GM19463 (cell line): ENCODE measurements at regions not wholly inside any gene's neighbourhood (a gene's known extent, or its start where the extent isn't known, plus 50 kb on each side); places are given as distances from the start of the nearest gene placed in this dataset.
A peak's percentile ranks its signal among the peaks of the same experiment; 100 is the strongest.

ENCODE experiments used
- ATAC-seq: cut with Tn5 transposase; IDR thresholded peaks from one replicate; pipeline ENCODE4 v1.9.1; 2021; ENCODE audit warnings: mild to moderate bottlenecking, moderate library complexity; ENCODE audit not compliant: unreplicated experiment

DNA sequence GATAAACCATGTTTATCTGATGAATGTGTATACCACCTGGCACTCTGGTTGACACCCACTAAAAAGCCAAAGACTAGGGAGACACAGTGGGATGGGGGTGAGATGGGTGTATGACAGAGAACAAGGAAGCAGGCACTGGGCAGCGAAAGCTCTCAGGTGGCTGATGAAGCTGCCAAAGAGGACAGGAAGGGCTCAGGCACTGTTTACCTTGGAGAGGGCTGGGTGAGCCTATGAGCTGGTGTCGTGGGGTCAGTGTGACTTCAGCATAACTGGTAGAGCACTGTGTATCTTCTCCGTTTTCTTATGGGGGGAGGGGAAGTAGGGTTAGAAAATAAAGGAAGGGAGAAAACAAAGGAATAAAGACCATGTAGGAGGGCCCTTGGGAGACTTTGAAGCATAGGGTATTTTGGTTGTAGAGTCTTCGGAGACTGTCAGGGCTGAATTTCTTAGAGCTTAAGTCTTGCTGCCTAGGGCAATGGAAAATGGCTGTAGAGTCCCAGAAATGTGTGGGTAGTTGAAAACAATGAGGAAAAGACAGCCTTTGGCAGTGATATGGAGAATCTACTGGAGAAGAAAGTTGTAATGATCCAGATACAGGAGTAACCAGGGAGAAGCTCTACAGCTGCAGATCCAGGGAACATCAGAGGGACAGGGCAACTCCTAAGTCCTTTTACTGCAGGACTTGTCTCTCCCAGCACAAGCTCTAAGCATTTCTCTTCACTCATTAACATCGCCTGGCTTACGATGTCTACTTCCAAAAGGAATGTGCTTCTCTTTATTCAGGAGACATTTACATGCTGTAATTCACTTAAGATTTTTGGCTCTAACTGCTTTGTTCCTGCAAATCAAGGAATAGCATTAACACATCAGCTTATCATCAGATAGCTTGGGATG is 120.0 kb downstream of the AQP4 start:
- no peak for ATAC-seq

DNA sequence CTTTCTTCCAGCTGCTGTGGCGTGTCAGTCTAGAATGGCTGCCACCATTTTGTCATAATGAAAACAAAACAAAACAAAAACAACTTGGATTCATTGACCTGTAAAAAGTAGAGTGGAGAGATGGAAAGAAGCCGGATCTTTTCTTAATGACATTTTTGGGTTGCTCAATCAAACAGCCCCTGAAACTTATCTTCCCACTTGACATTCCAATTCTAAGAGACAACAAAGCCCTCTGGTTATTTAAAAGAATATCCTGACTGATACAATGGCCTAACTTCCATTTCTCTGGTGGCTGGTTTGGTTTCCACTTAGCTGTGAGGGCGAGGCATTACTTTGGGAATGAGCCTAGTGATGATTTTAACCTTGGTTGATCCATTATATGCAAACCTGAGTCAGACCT is 123.7 kb downstream of the AQP4 start:
- no peak for ATAC-seq

DNA sequence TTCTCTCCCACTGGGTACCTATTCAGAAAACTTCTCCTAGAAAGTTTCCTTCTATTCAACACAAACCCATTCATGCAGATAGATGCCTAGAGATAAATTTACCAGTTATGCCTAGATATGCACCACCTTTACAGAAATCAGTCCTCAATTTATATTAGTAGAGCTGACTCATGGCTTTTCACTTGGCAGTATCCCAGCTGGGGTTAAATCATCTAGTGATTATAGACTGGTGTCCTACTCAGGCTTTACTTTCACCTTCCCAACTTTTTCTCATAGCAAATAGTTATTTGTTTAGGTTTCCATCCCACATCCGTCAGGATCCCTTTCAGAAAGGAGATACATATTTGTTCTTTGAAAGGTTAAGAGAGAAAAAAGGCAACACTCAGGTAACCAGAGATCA is 124.5 kb downstream of the AQP4 start:
- no peak for ATAC-seq

DNA sequence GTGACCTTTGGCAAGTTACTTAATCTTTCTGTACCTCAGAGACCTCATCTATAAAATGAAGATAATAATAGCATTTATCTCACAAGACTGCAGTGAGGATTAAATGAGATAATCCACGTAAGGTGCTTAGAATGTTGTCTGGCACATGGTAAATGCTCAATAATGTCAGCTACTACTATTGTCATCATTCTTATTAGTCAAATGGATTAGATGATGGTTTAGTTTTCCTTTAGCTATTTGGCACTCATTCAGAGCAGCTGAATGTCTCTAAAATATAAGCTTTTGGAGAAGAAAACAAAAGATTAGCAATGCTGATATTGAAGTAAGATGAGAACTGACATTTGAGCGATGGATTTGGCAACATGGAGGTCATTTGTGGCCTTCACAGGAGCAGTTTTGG is 125.1 kb downstream of the AQP4 start:
- ATAC-seq: no peak

DNA sequence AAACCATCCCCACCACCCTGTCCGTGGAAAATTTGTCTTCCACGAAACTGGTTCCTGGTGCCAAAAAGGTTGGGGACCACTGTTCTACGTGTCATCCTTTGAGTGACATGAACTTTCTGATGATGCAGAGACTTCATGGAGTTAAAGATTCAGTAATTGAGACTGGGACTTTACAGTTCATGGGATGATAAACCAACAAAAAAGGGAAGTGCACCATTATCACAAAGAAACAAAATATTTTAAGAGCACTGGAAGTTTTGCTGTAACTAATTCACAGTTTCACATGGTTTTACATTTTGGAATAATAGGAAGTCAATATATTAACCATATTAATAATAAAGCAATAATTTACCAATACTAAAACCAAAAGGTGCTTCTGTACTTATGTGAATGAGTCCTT is 126.8 kb downstream of the AQP4 start:
- ATAC-seq: no peak

DNA sequence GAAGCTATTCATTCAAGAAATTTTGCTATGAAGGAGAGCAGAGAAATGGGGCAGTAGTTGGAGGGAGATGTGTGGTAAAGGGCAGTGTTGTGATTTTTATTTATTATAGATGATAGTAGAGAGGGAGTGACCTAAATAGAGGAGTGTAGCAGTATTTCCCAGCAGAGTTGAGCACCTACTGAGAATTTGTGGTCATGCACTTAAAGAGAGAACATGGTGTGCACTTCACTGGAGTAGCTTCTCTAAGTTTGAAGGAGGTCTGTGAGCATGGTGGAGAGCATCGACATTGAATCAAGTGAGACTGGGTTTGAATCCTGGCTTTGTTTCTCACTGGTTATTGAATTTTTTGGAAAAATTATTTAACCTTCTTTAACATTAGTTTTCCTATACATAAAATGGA is 129.2 kb downstream of the AQP4 start:
- no peak for ATAC-seq

DNA sequence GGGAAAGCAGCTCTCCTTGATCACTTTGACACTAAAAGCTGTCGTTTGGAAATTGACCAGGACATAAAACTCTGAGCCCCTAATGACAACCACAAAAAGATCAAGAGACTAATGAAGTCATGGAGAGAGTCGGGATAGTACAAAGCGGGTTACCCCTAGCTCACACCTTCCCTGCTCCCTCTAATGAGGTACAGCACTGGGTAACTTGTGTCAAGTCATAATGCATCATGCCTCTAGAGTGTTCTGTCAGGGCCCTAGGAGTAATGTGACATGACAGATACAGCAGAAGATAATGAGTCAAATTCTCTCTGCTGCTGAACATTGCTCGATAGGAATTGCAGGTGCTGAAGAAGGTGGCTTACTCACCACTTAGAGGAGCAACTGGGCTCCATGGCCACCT is 130.7 kb downstream of the AQP4 start:
- no peak for ATAC-seq

DNA sequence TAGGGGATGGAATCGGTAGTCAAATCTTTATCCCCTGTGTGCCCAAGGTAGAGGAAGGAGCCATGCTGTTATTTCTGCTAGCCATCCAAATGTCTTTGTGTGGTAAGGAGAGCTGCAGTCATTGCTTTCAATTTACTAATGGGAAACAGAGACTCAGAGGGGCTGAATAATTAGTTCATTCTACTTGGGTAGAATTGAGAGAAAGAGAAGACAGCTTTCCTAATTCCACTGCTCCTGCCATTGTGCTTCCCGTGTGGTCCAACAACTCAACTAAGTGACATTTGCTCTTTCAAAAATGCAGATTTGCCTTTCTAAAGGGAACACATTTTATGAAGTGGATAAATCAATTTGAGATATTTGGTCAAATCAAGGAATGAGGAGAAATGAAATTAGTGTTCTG is 136.1 kb downstream of the AQP4 start:
- ATAC-seq: no peak

DNA sequence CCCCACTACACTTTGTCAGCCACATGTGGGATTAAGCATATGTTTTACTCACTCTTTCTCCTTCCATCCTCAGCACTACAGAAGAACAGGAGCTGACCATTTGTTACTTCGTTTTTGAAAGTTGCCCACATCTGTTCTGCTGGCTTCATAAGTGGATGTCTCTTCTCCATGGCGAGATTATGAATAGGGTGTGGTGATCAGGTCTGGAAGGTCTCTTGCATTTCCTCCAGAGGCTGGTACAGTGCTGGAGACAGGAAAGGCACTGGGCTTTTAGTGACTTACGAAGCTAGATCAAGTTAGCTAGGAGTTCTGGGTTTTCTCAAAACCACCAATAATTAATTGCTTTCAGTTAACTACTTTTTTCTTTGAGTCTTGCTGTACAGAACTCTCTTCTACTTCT is 136.5 kb downstream of the AQP4 start:
- no peak for ATAC-seq

DNA sequence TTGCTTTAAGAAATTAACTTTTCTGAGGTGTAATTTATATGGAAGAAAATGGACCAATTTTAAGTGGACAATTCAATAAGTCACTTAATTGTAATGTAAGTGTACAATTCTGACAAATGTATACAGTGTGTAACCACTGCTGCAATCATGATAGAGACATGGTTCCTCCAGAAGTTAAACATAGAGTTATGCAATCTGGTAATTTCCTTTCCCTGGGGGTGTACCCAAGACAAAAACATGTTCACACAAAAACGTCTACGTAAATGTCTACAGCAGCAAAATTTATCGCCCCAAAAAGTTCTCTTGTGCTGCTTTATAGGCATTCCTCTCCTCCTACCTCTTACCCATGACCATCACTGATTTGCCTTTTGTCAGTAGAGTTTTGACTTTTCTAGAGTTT is 141.5 kb downstream of the AQP4 start:
- ATAC-seq: no peak

DNA sequence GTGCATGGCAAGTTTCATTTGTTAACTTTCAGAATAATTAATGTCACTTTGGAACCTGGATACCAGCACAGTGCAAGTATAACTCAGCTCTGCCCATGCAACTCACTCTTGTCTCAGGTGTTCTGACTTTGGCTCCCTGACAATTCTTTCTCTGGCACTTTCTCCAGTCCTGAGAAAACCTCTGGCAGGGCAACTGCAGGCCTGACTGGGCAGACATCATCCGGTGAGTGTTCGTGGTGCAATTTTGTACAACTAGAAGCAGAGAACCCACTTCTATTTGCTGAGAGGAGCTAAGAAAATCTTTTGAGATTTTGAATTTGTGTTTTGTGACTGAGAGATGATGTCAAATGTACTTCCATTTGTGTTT is 143.0 kb downstream of the AQP4 start:
- no peak for ATAC-seq

DNA sequence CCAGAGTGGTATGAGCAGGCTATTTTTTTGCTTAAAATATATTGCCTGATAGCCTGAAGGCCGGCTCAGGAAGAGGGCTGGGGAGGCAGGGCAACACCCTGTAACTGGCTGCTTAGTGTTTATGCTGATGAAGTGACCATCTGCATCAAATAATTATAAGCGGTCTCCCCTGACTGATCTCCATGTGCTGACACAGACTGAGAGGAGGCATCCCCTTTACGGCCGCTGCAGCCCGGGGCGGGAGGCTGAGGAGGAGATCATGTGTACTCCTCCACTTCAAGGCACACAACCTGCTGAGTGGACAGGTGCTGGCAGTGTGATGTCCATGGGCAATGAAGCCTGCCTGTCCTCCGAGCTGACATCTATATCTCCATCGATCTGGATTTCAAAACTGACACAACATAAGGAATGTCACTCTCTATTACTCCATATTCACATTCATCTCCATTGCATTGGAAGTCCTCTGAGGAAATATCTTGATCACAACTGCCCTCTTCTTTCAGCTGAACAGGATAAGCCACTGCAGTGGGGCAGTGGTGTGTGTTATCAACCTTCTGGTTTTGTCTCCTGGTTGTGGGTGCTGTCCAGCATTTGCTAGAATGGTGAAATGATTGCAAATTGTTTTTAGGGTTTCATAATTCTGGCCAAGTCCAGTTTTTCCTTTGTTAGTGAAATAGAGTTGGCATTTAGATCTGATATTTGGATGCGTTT is 143.5 kb downstream of the AQP4 start:
- ATAC-seq: no peak

DNA sequence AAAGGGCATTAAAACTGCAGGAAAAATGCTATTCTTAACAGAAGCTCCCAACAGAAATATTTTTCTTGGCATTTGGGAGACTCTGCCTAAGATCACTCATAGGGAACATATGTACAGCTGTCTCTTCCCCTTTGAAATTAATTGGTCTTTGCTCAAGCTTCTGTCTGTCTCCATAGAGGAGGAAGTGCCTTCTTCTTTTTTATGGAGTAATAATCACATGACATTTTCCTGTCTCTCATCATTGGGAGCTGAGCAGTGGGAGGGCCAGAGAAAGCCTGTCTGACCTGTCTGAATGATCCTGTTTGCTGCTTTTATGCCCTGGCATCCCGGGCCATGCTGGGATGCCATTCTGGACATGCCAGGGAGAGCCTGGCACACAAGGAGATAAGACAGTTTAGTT is 145.6 kb downstream of the AQP4 start:
- no peak for ATAC-seq

DNA sequence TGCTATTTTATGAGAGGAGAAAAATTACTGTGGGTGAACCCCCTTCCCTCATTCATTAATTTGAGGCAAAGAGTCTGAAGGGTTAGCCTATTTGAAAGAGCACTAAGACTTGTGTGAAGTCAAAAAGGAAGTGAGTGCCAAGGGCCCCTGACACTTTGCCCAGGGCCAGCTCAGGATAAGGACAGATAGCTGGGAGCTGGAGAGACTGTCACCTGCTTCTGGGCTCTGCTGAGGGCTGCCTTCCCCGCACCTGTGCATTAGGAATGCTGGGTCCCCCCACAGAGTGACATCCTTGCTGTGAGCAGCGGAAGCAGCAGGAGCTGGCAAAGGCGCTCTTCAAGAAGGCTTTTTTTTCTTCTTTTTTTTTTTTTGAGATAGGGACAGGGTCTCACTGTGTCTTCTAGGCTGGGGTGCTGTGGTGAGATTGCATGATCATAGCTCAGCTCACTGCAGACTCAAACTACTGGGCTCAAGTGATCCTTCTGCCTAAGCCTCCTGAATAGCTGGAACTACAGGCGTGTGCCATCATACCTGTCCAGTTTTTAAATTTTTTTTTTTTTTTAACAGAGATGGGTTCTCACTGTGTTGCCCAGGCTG is 148.3 kb downstream of the AQP4 start:
- no peak for ATAC-seq

DNA sequence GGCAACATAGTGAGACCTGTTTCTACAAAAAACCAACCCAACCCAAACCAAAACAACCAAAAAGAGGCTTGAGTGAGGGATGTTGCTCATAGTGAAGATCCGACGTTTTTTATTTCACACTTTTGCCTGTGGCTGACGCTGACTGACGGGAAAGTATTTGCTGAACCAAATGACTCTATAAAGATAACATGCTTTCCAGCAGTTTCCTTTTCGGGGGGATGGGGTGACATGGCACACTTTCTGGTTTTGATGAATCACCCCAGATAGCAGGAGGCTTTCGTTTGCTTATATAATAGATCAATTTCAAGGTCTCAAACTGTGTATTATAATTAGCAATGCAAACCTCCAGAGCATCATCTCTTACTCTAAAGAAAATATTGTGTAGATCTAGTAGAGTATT is 150.8 kb downstream of the AQP4 start:
- no peak for ATAC-seq

DNA sequence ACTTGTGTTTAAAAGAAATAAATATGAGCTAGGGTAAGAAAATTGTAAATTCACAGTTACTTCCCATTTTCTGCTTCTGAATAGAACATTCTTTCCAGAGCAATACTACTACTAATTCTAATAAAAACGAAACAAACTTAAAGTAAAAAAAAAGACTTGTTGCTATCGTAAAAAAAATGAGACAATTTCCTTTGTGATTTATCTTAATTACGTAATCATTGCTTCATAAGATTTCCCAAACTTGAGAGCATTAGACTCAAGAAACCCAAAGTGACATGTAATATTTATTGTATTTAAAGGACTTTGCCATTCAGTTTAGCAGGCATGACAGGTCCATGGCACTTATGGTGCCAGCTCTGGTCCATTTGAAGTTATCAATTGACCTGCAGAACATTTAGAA is 153.8 kb downstream of the AQP4 start:
- no peak for ATAC-seq

DNA sequence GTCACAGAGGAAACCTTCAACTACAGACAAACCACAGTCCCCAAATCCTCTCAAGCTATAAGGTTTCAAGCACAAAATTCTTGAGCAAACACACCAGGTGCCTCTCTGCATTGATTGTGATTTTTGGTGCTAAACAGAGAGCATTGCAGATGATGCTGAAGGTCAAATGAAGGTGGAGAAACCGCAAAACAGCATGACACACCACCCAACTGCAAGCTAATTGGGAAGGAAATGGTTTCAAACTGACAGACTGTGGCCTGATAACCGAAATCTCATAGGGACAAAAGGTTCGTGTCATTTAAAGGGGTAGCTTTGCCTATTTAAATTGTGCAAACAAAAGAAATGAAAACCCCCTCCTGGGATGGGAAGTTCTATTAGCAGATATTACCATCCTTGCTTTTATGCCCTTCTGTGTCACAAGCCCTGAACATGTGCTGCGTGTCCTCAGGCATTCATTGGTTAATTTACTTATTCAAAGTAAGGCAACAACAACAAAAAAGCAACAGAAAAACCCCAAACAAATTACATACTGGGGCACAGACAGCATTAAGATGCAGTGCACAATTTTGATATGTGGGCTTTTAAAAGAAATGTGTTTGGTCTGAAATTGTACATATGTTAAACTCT is 154.9 kb downstream of the AQP4 start:
- ATAC-seq: peak; percentile 93

DNA sequence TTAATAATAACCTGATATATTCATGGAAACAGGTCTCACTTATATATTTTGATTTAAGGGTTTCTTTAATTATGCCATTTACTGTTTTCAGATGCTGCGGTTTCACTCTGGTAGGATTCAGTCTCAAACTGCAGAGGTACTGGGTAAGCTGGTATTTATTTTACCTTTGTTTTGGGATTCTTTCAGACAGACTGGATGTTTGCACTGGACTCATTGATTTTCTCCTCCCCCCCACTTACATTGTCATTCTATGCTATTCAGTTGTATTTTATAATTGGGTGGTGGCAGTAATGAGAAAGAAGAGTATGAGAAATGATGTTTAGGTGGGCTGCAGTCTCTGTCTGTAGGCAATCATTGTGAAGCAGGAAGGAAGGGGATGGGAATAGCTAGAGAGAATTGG is 155.6 kb downstream of the AQP4 start:
- no peak for ATAC-seq

DNA sequence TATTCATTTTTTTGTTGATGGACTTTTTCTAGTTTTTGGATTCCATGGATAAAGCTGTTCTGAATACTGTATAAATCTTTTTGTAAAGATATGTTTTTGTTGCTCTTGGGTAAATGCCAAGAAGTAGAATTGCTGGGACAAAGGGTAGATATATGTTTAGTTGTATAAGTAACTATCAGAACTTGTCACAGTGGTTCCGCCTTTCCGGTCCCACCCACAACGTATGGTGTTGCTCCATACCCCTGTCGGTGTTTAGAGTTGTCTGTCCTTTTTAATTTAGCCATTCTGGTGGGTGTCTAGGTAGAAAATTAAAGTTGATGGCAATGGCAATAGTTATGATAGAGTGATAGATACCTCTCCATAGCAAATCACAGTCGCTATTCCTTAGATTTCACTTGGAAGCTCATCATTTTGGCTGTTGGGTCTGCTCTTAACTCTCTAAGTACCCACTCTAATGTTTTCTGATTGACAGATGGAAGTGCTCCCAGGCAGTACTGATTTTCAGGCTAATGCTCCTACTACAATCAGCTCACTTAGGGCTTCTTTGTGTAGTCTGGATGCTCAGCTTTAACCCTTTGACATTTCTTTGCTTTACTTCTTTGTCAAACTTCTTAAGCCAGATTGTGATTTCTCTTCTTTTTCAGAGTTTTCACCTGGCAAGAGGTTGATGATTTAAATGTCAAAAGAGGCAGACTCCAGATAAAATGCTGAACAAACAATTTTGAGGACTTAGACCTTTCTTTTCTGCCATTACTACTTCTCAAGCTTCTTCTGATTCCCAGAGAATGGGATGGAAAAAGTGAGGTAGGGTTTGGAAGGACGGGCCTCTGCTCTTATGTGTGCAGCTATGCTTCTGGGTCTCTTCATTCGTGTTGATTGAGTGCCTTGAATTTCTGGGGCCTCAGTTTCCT is 156.4 kb downstream of the AQP4 start:
- no peak for ATAC-seq

DNA sequence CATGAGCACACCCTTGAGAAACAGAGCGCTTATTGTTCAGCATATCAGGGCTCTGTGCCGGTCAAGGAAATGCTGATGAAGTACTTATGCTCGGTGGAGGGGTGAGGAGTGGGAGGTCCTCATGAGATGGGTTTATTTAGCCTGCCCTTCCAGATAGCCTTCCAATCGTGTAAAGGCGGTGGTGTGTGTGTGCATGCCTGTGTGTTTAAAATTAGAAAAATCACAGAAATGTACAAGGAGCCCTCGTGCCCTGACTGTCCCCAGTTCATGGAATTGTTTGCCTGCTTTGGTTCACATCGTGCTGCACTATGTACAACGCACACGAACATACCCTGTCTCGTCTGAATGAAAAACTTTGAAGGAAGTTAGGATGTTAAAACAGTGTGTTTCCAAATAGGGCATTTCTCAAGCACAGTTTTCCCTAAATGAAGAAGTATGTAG is 158.6 kb downstream of the AQP4 start:
- no peak for ATAC-seq

DNA sequence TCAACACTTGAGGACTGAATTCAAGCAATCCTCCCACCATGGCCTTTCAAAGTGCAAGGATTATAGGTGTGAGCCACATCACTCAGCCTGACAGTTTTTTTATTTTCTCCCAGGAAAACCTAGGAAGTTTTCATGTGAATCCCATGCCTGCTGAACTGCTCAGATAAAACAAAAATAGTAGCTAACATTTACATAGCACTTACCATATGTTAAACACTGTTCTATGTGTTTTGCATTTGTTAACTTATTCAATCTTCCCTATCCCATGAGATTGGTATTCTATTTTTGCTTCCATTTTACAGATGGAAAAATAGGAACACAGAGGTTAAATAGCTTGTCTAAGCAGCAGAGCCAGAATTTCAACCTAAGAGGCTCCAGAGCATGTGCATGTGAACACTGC is 157.4 kb upstream of the KCTD1 start:
- no peak for ATAC-seq
